ENCODE measurements at regions not wholly inside any gene's neighbourhood (a gene's known extent, or its start where the extent isn't known, plus 50 kb on each side); places are given as distances from the start of the nearest gene placed in this dataset.

DNA sequence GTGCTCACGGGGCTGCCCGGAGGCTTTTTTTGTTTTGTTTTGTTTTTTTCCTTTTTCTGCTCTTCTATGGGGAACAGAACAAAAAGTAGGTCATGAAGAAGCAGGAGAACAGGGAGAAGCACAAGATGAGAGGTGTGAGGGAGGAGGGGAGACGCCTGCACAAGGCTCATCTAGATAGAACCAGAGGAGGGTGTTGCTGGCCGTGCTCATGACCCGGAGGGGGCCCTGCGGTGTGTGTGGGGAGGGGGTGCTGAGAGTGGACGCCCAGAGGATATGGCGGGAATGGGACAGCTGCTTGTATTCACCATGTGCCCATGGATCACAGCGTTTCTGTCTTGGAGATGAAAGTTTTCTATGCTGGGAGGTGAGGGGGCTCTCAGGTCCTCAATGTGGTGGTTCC, 183.7 kb downstream of the FOXL1 start:
- TF ChIP-seq, protein P1, sequence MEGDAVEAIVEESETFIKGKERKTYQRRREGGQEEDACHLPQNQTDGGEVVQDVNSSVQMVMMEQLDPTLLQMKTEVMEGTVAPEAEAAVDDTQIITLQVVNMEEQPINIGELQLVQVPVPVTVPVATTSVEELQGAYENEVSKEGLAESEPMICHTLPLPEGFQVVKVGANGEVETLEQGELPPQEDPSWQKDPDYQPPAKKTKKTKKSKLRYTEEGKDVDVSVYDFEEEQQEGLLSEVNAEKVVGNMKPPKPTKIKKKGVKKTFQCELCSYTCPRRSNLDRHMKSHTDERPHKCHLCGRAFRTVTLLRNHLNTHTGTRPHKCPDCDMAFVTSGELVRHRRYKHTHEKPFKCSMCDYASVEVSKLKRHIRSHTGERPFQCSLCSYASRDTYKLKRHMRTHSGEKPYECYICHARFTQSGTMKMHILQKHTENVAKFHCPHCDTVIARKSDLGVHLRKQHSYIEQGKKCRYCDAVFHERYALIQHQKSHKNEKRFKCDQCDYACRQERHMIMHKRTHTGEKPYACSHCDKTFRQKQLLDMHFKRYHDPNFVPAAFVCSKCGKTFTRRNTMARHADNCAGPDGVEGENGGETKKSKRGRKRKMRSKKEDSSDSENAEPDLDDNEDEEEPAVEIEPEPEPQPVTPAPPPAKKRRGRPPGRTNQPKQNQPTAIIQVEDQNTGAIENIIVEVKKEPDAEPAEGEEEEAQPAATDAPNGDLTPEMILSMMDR (conservative IDR thresholded peaks at IDR 0.05; ENCODE audit: low read length), result no peak
- no peak for TF ChIP-seq EZH2phosphoT487 (IDR thresholded peaks at IDR 0.05; ENCODE audit: borderline replicate concordance, low read depth, low read length)

All from OCI-LY7 (cell line).